ENCODE measurements at regions not wholly inside any gene's neighbourhood (a gene's known extent, or its start where the extent isn't known, plus 50 kb on each side); places are given as distances from the start of the nearest gene placed in this dataset.

- Histone ChIP-seq H3K27me3 (ENCODE audit: insufficient read depth, poor library complexity, severe bottlenecking) (no peaks in the 10 kb centered on the region), H3K4me3 (replicated peaks; ENCODE audit: insufficient read depth, low read length) (no peak overlapping the region), H3K27ac (replicated peaks) (no peak overlapping the region)
- no peak for TF ChIP-seq GABPA (IDR thresholded peaks at IDR 0.05; ENCODE audit: low read depth)
- no peak for DNase-seq (ENCODE audit: low read depth in 1 of 2, low spot score in 1 of 2)
Observed at GRCh38 chr10:127824826-127825225, 67.9 kb downstream of the CLRN3 start.

GRCh38 chr10:127826154-127826725, 66.5 kb downstream of the CLRN3 start:
- Histone ChIP-seq H3K27me3 (ENCODE audit: insufficient read depth, poor library complexity, severe bottlenecking) (no peaks in the 10 kb centered on the region), H3K4me3 (replicated peaks; ENCODE audit: insufficient read depth, low read length) (no peak overlapping the region), H3K27ac (replicated peaks) (no peak overlapping the region)
- no peak for DNase-seq (ENCODE audit: low read depth in 1 of 2, low spot score in 1 of 2)
- TF ChIP-seq REST (IDR thresholded peaks at IDR 0.05; ENCODE audit: insufficient replicate concordance, low read depth) (no peak), GABPA (IDR thresholded peaks at IDR 0.05; ENCODE audit: low read depth) (no peak), SPI1 (IDR thresholded peaks at IDR 0.05; ENCODE audit: borderline replicate concordance, low read depth) (no peak), CTCF (IDR thresholded peaks at IDR 0.05; ENCODE audit: insufficient read depth, low read length) (no peak), POLR2AphosphoS5 (IDR thresholded peaks at IDR 0.05; ENCODE audit: low read depth) (no peak)

GRCh38 chr10:127827354-127828140, 65.2 kb downstream of the CLRN3 start:
- no peak for TF ChIP-seq POLR2AphosphoS5 (IDR thresholded peaks at IDR 0.05; ENCODE audit: low read depth)
- TF ChIP-seq REST (IDR thresholded peaks at IDR 0.05; ENCODE audit: insufficient replicate concordance, low read depth), result no peak
- TF ChIP-seq GABPA (IDR thresholded peaks at IDR 0.05; ENCODE audit: low read depth), result no peak
- TF ChIP-seq CTCF (IDR thresholded peaks at IDR 0.05; ENCODE audit: insufficient read depth, low read length), result no peak
- TF ChIP-seq SPI1 (IDR thresholded peaks at IDR 0.05; ENCODE audit: borderline replicate concordance, low read depth), result no peak
- no peak overlapping the region for H3K27ac ChIP-seq (replicated peaks)
- no peak for DNase-seq (ENCODE audit: low read depth in 1 of 2, low spot score in 1 of 2)

More at GRCh38 chr10:127827354-127828140, 65.2 kb downstream of the CLRN3 start:
- H3K4me3 ChIP-seq (replicated peaks; ENCODE audit: insufficient read depth, low read length), result no peak overlapping the region
- H3K27me3 ChIP-seq (ENCODE audit: insufficient read depth, poor library complexity, severe bottlenecking), result no peaks in the 10 kb centered on the region

Measured in HL-60 (cell line).